ENCODE measurements at regions not wholly inside any gene's neighbourhood (a gene's known extent, or its start where the extent isn't known, plus 50 kb on each side); places are given as distances from the start of the nearest gene placed in this dataset.

DNA sequence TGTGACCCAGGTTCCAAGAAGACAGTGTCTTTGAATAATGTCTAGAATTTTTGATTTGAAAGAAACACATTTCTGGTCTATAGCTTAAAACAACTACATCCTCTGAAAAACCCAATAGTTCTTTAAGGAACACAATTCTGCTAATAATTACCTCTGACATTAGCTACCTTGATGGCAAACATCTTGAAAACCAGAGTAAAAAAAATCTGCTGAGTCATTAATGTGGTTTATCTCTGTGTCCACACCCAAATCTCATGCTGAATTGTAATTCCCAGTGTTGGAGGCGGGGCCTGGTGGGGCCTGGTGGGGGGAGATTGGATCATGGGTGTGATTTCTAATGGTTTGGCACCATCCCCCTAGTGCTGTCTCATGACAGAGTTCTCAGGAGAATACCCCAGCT lies 1233.8 kb downstream of the NLGN4X start:
- intact Hi-C loops (cut with DNase I), result no loop called here
- DNase-seq (ENCODE audit: low spot score), result no peak

- no peak for DNase-seq (ENCODE audit: low spot score)
- intact Hi-C loops (cut with DNase I), result no loop called here
Observed at GRCh38 chrX:4978613-4979012, 1250.1 kb downstream of the NLGN4X start.

GRCh38 chrX:4971646-4972045 lies 1257.0 kb downstream of the NLGN4X start:
- intact Hi-C loops (cut with DNase I), result no loop called here

GRCh38 chrX:4964112-4964511 lies 1250.7 kb upstream of the PRKX start:
- no peak for DNase-seq (ENCODE audit: low spot score)
- intact Hi-C loops (cut with DNase I), result loop anchor here in 1 of 2 donors (5.0 kb wide), 1 partner anchor 1338 kb away; no protein-coding TSS in a partner anchor

More at GRCh38 chrX:4971646-4972045, 1257.0 kb downstream of the NLGN4X start:
- no peak for DNase-seq (ENCODE audit: low spot score)

DNA sequence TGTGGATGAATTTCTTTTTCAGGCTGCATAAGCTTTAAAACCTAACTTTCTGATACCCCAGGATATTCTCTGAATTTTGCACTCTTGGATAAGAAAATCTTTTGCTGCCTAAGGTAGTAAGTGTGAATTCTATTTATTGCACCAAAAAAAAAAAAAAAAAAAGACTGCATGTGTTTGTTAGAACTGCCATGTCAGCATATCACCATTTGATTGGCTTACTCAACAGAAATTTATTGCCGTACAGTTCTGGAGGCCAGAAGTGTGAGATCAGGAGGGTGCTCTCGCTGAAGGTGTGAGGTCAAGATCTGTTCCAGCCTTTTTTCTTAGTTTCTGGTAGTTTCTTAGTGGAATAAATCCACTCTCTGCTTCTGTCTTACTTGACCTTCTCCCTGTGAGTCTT lies 1250.0 kb upstream of the PRKX start:
- intact Hi-C loops (cut with DNase I), result loop anchor here in 1 of 2 donors (5.0 kb wide), 1 partner anchor 1339 kb away; no protein-coding TSS in a partner anchor

GRCh38 chrX:4944767-4945166 lies 1231.3 kb upstream of the PRKX start:
- intact Hi-C loops (cut with DNase I), result no loop called here
- DNase-seq (ENCODE audit: low spot score), result no peak

More for the DNA sequence above, 1250.0 kb upstream of the PRKX start:
- no peak for DNase-seq (ENCODE audit: low spot score)

DNA sequence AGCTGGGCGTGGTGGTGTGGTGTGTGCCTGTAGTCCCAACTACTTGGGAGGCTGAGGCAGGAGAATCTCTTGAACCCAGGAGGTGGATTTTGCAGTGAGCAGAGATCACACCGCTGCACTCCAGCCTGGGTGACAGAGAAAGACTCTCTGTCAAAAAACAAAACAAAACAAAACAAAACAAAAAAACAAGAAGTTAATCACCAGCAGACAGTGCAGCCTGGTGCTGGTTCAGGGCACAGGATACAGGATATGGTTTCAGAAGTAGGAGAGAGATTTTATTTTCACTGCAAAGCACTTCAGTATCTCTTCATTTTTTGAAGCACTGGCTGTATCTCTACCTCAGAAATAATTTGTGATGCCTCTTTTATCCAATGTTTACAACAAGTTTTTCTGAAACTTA lies 1222.9 kb upstream of the PRKX start:
- intact Hi-C loops (cut with DNase I), result no loop called here

DNA sequence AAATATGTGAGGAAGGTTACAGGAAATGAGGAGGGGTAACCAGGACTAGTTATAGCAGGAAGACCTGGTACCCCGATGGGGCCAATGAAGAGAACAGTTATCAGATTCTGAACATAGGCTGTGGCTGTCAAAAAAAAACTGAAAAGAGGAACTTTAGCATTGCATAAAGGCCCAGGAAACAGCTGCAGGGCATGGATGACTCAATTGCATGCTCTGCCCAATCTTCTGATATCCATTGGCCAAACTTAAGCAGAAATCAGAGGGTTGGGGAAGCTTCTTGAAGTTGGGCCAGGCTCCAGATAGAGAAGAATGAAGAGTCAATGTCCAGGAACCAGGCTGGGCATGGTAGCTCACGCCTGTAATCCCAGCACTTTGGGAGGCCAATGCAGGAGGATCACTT lies 1222.4 kb upstream of the PRKX start:
- intact Hi-C loops (cut with DNase I), result no loop called here
- DNase-seq (ENCODE audit: low spot score), result no peak

More for the DNA sequence above, 1222.9 kb upstream of the PRKX start:
- DNase-seq (ENCODE audit: low spot score), result no peak

DNA sequence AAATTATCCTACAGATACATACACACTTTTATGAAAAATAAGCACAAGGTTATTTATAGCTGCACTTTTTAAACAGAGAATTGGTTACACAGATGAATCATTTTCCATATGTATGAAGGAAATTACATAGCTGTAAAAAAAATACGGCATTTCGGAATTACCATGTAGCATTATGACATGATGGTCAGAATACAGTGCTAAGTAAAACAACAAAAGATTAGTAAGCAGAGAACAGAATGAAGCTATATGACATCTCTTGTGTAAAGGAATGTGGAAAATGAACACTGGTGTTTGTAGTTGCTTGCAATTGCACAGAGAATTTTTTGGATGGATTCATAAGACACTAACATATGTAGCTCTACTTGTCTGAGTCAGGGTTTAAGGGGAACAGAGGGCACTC lies 1222.0 kb upstream of the PRKX start:
- intact Hi-C loops (cut with DNase I), result no loop called here
- DNase-seq (ENCODE audit: low spot score), result no peak

- no peak for DNase-seq (ENCODE audit: low spot score)
- intact Hi-C loops (cut with DNase I), result no loop called here
Observed at GRCh38 chrX:4932790-4933189, 1219.3 kb upstream of the PRKX start.

- no peak for DNase-seq (ENCODE audit: low spot score)
Observed at GRCh38 chrX:4930426-4930825, 1217.0 kb upstream of the PRKX start.

DNA sequence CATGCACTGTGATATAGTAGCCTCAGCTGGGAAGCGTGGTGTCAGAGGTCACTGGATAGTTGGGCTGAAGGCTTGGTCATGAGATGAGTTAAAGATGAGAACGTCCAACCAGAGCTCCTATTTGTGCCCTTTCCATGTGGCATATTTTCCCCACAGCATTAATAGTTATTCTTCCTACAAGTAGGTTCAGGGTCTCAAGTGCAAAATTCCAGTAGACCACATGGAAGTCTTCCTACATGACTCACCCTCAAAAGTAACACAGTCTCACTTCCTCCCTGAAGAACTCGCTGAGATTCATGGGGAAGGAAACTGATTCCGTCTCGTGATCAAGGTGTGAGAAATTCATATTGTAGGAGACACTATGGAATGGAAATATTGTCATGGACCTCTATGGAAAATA lies 1212.5 kb upstream of the PRKX start:
- no peak for DNase-seq (ENCODE audit: low spot score)
- intact Hi-C loops (cut with DNase I), result no loop called here

More at GRCh38 chrX:4930426-4930825, 1217.0 kb upstream of the PRKX start:
- intact Hi-C loops (cut with DNase I), result no loop called here

DNA sequence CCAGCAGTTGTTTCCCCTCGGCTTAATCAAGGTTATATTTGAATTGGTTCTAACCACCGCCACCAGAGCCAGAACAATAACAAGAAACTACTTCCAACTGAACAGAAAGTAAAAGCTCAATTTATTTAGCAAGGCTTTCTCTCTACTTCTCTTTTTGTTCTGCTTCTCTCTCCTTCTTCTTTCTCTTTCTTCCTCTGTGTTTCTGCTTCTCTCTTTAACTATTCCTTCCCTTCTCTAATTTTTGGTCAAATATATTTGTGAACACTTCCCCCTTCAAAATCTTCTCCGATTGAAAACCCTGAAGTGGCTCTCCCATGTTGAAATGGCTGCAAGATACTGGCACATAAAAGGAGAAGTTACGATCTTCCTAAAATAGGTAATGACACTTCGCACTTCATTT lies 1195.9 kb upstream of the PRKX start:
- intact Hi-C loops (cut with DNase I), result no loop called here
- DNase-seq (ENCODE audit: low spot score), result no peak

DNA sequence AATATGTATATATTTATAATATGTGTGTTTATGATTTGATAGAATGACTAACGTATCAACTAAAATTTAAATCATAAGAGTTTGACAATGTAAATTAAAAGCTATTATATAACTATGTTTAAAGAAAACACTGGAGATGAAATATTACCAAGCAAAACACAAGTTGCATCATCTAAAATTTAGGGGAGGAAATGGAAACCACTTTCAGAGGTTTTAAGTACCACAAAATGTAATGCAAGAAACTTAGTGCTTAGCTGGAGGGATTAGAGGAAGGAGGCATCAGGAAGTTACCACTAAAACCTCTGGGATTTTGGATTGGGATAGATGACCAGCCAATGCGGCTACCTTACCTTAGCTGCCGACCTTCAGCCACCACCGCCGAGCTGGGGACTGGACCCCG lies 1192.1 kb upstream of the PRKX start:
- intact Hi-C loops (cut with DNase I), result no loop called here
- DNase-seq (ENCODE audit: low spot score), result no peak

GRCh38 chrX:4881277-4881676 lies 1167.8 kb upstream of the PRKX start:
- DNase-seq (ENCODE audit: low spot score), result no peak
- intact Hi-C loops (cut with DNase I), result no loop called here

GRCh38 chrX:4878640-4879039 lies 1165.2 kb upstream of the PRKX start:
- intact Hi-C loops (cut with DNase I), result no loop called here
- no peak for DNase-seq (ENCODE audit: low spot score)

DNA sequence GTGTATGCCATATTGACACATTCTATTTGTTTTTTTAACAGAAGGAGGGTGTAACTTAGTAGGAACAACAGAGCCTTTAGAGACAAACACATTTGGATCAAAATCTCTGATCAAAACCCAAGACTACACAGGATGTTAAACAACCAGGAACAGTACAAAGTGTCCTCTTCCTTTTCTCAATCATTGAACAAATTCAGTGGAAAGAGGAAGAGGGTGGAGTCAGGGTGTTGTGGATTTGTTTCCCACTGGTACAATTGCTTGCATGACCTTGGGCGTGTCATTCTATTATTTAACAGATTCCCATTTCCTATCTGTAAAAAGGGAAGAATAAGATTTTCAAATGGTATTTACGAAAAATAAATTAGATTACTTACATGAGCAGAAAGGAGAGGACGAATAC lies 1162.8 kb upstream of the PRKX start:
- DNase-seq (ENCODE audit: low spot score), result no peak

DNA sequence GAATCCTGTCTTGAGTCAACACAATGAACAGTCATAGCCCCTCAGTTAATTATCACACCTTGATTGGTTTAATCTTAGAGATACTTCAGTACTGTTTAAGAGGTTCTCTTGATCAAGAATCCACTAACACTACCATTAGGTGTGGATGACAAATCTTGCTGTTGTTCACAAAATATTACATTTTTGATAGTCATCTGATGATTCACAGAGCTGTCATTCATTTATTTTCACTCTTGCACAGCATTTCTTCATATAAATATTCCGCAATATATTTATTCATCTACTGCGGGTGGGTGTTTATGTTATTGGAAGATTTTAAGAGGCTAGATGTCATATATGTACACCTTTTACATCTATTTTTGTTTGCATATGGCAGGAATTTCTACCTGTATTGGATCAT lies 1138.1 kb upstream of the PRKX start:
- intact Hi-C loops (cut with DNase I), result no loop called here
- no peak for DNase-seq (ENCODE audit: low spot score)

More for the DNA sequence above, 1162.8 kb upstream of the PRKX start:
- intact Hi-C loops (cut with DNase I), result no loop called here

DNA sequence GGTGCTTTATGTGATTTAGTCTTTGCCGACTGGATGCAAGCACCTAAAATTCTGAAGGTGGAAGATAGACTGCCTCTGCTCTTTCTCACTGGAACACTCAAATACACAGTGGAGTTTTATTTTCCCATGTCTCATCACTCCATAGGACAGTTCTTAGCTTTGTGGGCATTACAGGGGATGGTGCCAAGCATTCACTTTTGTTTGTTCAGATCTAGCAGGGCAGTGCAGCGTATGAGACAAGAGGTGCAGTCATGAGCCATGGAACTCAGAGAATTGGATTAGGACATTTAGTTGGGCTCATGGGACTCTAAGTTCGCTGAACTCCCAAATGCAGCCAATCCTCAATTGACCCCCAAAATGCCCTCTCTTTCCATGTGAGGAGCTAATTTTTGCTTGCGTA lies 1136.9 kb upstream of the PRKX start:
- intact Hi-C loops (cut with DNase I), result no loop called here
- DNase-seq (ENCODE audit: low spot score), result no peak

GRCh38 chrX:4844376-4844775 lies 1130.9 kb upstream of the PRKX start:
- intact Hi-C loops (cut with DNase I), result no loop called here
- no peak for DNase-seq (ENCODE audit: low spot score)

DNA sequence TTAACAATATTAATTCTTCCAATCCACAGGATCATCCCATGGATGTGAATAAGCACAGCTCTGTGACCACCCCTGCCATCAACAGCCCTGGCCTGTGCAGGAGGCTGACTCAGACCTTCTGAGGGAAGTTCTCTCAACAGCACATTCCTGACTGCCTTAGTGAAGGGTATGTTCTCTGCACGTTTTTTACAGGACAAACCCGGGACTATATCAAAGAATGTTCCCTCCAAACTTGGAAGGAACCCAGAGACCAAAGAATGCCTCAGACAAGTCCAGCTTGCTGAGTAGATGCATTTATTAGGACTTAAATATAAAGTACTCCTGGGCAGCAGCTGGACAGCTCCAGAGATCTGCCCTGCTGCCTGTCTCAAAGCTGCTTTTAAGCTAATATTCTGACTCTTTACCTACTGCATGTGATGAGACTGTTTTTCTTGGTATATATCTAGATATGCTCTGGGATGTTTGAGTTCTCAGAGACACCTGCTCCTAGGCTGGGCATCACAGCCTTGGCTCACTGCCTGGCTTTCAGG lies 1127.8 kb upstream of the PRKX start:
- intact Hi-C loops (cut with DNase I), result no loop called here
- DNase-seq (ENCODE audit: low spot score), result no peak

DNA sequence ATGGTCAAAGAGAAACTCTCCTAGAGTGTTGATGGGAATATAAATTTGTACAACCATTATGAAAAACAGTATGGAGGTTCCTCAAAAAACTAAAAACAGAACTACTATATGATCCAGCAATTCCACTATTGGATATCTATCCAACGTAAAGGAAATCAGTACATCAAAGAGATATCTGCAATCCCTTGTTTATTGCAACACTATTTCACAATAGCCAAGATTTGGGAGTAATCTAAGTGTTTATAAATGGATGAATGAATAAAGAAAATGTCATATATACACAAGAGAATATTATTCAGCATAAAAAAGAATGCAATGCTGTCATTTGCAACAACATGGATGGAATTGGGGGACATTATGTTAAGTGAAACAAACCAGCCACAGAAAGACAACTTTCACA lies 1118.1 kb upstream of the PRKX start:
- intact Hi-C loops (cut with DNase I), result no loop called here
- no peak for DNase-seq (ENCODE audit: low spot score)
